Endodermal cell (in vitro differentiated cells): ENCODE measurements at regions not wholly inside any gene's neighbourhood (a gene's known extent, or its start where the extent isn't known, plus 50 kb on each side); places are given as distances from the start of the nearest gene placed in this dataset.

Source experiments
- DNase-seq: peaks from one replicate; pipeline ENCODE4 v3.0.0-alpha.2; 2017
- H3K27ac ChIP-seq: 2 replicates; pipeline ENCODE4 v1.5.1; 2013; ENCODE audit warnings: mild to moderate bottlenecking, low read depth, low read length, moderate library complexity
- H3K27me3 ChIP-seq: 2 replicates; pipeline ENCODE4 v1.6.1; 2013; ENCODE audit warnings: mild to moderate bottlenecking, low read length, moderate library complexity; ENCODE audit not compliant: insufficient read depth, control insufficient read depth, poor library complexity, severe bottlenecking
- H3K36me3 ChIP-seq: 2 replicates; pipeline ENCODE4 v1.7.0; 2013; ENCODE audit warnings: mild to moderate bottlenecking, low read length, moderate library complexity; ENCODE audit not compliant: control insufficient read depth, insufficient read depth
- H3K4me1 ChIP-seq: one replicate; pipeline ENCODE4 v1.7.0; 2013; ENCODE audit warnings: low read length; ENCODE audit not compliant: control insufficient read depth, insufficient read depth
- H3K4me3 ChIP-seq: 2 replicates; pipeline ENCODE4 v1.5.1; 2013; ENCODE audit warnings: mild to moderate bottlenecking, low read length, moderate library complexity
- H3K9ac ChIP-seq: 2 replicates; pipeline ENCODE4 v1.6.1; 2013; ENCODE audit warnings: mild to moderate bottlenecking, low read length, moderate library complexity; ENCODE audit not compliant: poor library complexity, severe bottlenecking; ENCODE audit errors: extremely low read depth
- H3K9me3 ChIP-seq: 2 replicates; pipeline ENCODE4 v1.6.1; 2013; ENCODE audit warnings: mild to moderate bottlenecking, low read length, moderate library complexity; ENCODE audit not compliant: control insufficient read depth
- H3K27ac Mint-ChIP-seq: 2 replicates; pipeline ENCODE4 v1.8.0; 2020; ENCODE audit warnings: mixed read lengths
- H3K27me3 Mint-ChIP-seq: 2 replicates; pipeline ENCODE4 v1.8.0; 2021; ENCODE audit warnings: mild to moderate bottlenecking, mixed read lengths; ENCODE audit not compliant: insufficient read depth
- H3K36me3 Mint-ChIP-seq: 2 replicates; pipeline ENCODE4 v1.8.0; 2020; ENCODE audit warnings: low read depth, mixed read lengths
- H3K4me1 Mint-ChIP-seq: 2 replicates; pipeline ENCODE4 v1.8.0; 2020; ENCODE audit warnings: mixed read lengths
- H3K4me3 Mint-ChIP-seq: 2 replicates; pipeline ENCODE4 v1.8.0; 2020; ENCODE audit warnings: mild to moderate bottlenecking, moderate library complexity, mixed read lengths
- H3K9me3 Mint-ChIP-seq: 2 replicates; pipeline ENCODE4 v1.8.0; 2020; ENCODE audit warnings: mild to moderate bottlenecking, mixed read lengths
- CTCF ChIP-seq: fragments of 200-600 bp; sonication (generic); conservative IDR thresholded peaks from 2 replicates; pipeline ENCODE4 v1.5.0; 2021; ENCODE audit warnings: antibody characterized with exemption, mild to moderate bottlenecking
- WGBS, 2 experiments: methylation state at CpG; one replicate each; pipeline versions ENCODE4 v1.1.5 to v1.1.7; 2013; ENCODE audit warnings: missing lambda C conversion rate in 2 of 2, mixed read lengths in 1 of 2; ENCODE audit not compliant: insufficient coverage in 1 of 2, insufficient read length in 1 of 2; 5-methylcytosine and 5-hydroxymethylcytosine counted together

- Histone ChIP-seq H3K9ac (no peak overlapping the region), H3K4me1 (no peaks in the 10 kb centered on the region), H3K27me3 (peaks cover 28% of the 10 kb centered on the region), H3K9me3 (no peaks in the 10 kb centered on the region), H3K27ac (no peak overlapping the region), H3K4me3 (no peak overlapping the region), H3K36me3 (no peaks in the 10 kb centered on the region)
- 89 to 100% methylated on average over 1 to 3 of the region's 3 CpGs for WGBS, 2 experiments
- no peaks in the 10 kb centered on the region for H3K36me3 Mint-ChIP-seq
- H3K4me1 Mint-ChIP-seq: no peaks in the 10 kb centered on the region
- H3K27ac Mint-ChIP-seq: no peak overlapping the region
- no peak overlapping the region for H3K4me3 Mint-ChIP-seq
- peaks cover 5% of the 10 kb centered on the region for H3K9me3 Mint-ChIP-seq
- no peak for DNase-seq
- peaks cover 45% of the 10 kb centered on the region for H3K27me3 Mint-ChIP-seq
- TF ChIP-seq CTCF: no peak
Observed at GRCh38 chr5:54915466-54916027, 69.8 kb downstream of the ESM1 start.

- H3K4me3 Mint-ChIP-seq: no peak overlapping the region
- H3K36me3 Mint-ChIP-seq: no peaks in the 10 kb centered on the region
- 90% methylated on average over 1 of the region's 1 CpG; no CpG with 5 or more reads in 1 of the 2 experiments for WGBS, 2 experiments
- TF ChIP-seq CTCF: no peak
- Histone ChIP-seq H3K27ac (no peak overlapping the region), H3K4me3 (no peak overlapping the region), H3K4me1 (no peaks in the 10 kb centered on the region), H3K9me3 (no peaks in the 10 kb centered on the region), H3K27me3 (peaks cover 51% of the 10 kb centered on the region), H3K36me3 (no peaks in the 10 kb centered on the region), H3K9ac (no peak overlapping the region)
- no peak for DNase-seq
- H3K4me1 Mint-ChIP-seq: peaks cover 12% of the 10 kb centered on the region
- no peak overlapping the region for H3K27ac Mint-ChIP-seq
- peaks cover 60% of the 10 kb centered on the region for H3K27me3 Mint-ChIP-seq
- H3K9me3 Mint-ChIP-seq: no peaks in the 10 kb centered on the region
Observed at GRCh38 chr5:54912021-54912420, 73.4 kb downstream of the ESM1 start.

GRCh38 chr5:54909911-54910870 lies 75.2 kb downstream of the ESM1 start:
- peaks cover 29% of the 10 kb centered on the region for H3K4me1 Mint-ChIP-seq
- WGBS, 2 experiments: 92% methylated on average over 4 of the region's 4 CpGs
- no peak overlapping the region for H3K27ac Mint-ChIP-seq

More at GRCh38 chr5:54909911-54910870, 75.2 kb downstream of the ESM1 start:
- peaks cover 4% of the 10 kb centered on the region for H3K4me1 ChIP-seq
- no peak for TF ChIP-seq CTCF
- peaks cover 51% of the 10 kb centered on the region for H3K27me3 ChIP-seq
- H3K27ac ChIP-seq: no peak overlapping the region
- no peaks in the 10 kb centered on the region for H3K9me3 ChIP-seq
- H3K9me3 Mint-ChIP-seq: no peaks in the 10 kb centered on the region
- no peaks in the 10 kb centered on the region for H3K36me3 ChIP-seq
- H3K27me3 Mint-ChIP-seq: peaks cover 56% of the 10 kb centered on the region
- no peak overlapping the region for H3K4me3 ChIP-seq
- H3K9ac ChIP-seq: no peak overlapping the region
- no peak overlapping the region for H3K4me3 Mint-ChIP-seq
- no peak for DNase-seq
- H3K36me3 Mint-ChIP-seq: no peaks in the 10 kb centered on the region
